MCF 10A (cell line): ENCODE measurements at regions not wholly inside any gene's neighbourhood (a gene's known extent, or its start where the extent isn't known, plus 50 kb on each side); places are given as distances from the start of the nearest gene placed in this dataset.
A peak's percentile ranks its signal among the peaks of the same experiment; 100 is the strongest.

Experiments used
- BruUV-seq: library from RNA; stranded (reverse); fragments of 400-500 nt; replicated peaks from 2 replicates; lab custom pipeline; 2021; lab: Mats Ljungman, UMichigan
- CTCF ChIA-PET: fragments of 300-600 bp; sonication (Branson Sonifier 250); formaldehyde crosslinking; extraction: SDS; loops from one replicate; lab custom pipeline; 2021; ENCODE audit warnings: antibody characterized with exemption, inconsistent platforms; lab: Yijun Ruan, JAX
- POLR2A ChIA-PET: fragments of 300-600, 350-650 bp; sonication (Branson Sonifier 250); formaldehyde crosslinking; extraction: SDS; loops from one replicate; lab custom pipeline; 2020; ENCODE audit warnings: antibody characterized with exemption, inconsistent platforms; lab: Yijun Ruan, JAX
- DNase-seq: peaks from one replicate; pipeline ENCODE4 v3.0.0-alpha.2; 2018; ENCODE audit not compliant: unreplicated experiment
- H3K27ac Mint-ChIP-seq: one replicate; pipeline ENCODE4 v1.8.0; 2022; ENCODE audit warnings: mild to moderate bottlenecking, low read depth, mixed read lengths; ENCODE audit not compliant: unreplicated experiment
- H3K27me3 Mint-ChIP-seq: one replicate; pipeline ENCODE4 v1.8.0; 2022; ENCODE audit warnings: mixed read lengths; ENCODE audit not compliant: insufficient read depth, unreplicated experiment
- H3K36me3 Mint-ChIP-seq: one replicate; pipeline ENCODE4 v1.8.0; 2022; ENCODE audit warnings: mild to moderate bottlenecking, moderate library complexity, mixed read lengths; ENCODE audit not compliant: insufficient read depth, unreplicated experiment
- H3K4me1 Mint-ChIP-seq: one replicate; pipeline ENCODE4 v1.8.0; 2022; ENCODE audit warnings: mixed read lengths; ENCODE audit not compliant: insufficient read depth, unreplicated experiment
- H3K4me3 Mint-ChIP-seq: one replicate; pipeline ENCODE4 v1.8.0; 2022; ENCODE audit warnings: mild to moderate bottlenecking, moderate library complexity, mixed read lengths; ENCODE audit not compliant: unreplicated experiment
- H3K9me3 Mint-ChIP-seq: one replicate; pipeline ENCODE4 v1.8.0; 2022; ENCODE audit warnings: mixed read lengths; ENCODE audit not compliant: unreplicated experiment
- intact Hi-C: fragments of 100-400 bp; cut with micrococcal nuclease; formaldehyde crosslinking; loops from 2 replicates; pipeline ENCODE4 v1.14.1; 2022
- TF ChIP-seq, protein P1 (sequence below): fragments of 200-600 bp; IDR thresholded peaks from one replicate; pipeline ENCODE4 v1.8.0; 2022; ENCODE audit warnings: antibody characterized with exemption, mild to moderate bottlenecking; ENCODE audit not compliant: unreplicated experiment

DNA sequence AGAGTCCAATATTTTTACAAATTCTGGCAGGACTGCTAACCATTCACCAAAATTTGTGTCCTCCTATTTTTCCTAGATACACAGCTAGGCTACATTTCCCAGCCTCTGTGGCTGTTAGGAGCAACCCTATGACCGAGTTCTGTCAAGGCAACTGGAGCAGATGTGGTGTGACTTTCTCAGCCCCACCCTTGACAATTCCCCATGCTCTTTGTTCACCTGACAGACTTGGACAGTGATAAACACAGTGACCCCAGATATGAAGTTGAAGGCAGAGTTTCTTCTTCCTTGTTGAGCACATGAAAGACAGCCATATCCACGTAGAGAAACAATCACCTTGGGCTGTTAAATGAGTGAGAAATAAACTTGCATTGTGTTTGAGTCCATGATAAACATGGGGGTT is 1162.1 kb downstream of the SORCS3 start:
- Mint-ChIP-seq H3K4me1 (no peaks in the 10 kb centered on the region), H3K27ac (no peak overlapping the region), H3K4me3 (no peak overlapping the region), H3K9me3 (no peaks in the 10 kb centered on the region), H3K36me3 (no peaks in the 10 kb centered on the region), H3K27me3 (no peaks in the 10 kb centered on the region)
- DNase-seq: no peak
- TF ChIP-seq, protein P1, sequence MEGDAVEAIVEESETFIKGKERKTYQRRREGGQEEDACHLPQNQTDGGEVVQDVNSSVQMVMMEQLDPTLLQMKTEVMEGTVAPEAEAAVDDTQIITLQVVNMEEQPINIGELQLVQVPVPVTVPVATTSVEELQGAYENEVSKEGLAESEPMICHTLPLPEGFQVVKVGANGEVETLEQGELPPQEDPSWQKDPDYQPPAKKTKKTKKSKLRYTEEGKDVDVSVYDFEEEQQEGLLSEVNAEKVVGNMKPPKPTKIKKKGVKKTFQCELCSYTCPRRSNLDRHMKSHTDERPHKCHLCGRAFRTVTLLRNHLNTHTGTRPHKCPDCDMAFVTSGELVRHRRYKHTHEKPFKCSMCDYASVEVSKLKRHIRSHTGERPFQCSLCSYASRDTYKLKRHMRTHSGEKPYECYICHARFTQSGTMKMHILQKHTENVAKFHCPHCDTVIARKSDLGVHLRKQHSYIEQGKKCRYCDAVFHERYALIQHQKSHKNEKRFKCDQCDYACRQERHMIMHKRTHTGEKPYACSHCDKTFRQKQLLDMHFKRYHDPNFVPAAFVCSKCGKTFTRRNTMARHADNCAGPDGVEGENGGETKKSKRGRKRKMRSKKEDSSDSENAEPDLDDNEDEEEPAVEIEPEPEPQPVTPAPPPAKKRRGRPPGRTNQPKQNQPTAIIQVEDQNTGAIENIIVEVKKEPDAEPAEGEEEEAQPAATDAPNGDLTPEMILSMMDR: no peak
- CTCF ChIA-PET: no interaction called here
- POLR2A ChIA-PET: no interaction called here
- no TSS peak for BruUV-seq
- intact Hi-C loops: no loop called here

DNA sequence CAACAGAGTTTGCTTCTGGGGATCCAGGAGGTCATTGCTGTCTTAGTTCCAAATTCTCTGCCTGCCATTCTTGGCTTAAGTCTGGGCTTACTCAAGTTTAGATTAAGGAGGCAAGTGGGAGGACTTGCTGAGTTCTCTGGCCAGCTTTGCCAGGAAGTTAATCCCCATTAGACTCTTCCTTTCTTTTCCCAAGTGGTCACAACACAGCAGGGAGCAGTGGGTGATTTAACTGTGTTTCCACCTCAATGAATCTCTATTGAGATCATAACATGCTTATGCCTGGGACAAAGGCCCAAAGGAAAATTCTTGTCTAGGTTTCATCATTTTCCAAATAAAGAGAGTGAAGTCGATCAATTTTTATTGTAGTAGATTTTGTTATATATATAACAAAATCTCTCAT is 1159.6 kb downstream of the SORCS3 start:
- intact Hi-C loops: no loop called here
- H3K36me3 Mint-ChIP-seq: no peaks in the 10 kb centered on the region
- TF ChIP-seq, protein P1: no peak
- ChIA-PET POLR2A (no interaction called here), CTCF (no interaction called here)
- H3K27me3 Mint-ChIP-seq: no peaks in the 10 kb centered on the region
- H3K4me3 Mint-ChIP-seq: no peak overlapping the region
- no peaks in the 10 kb centered on the region for H3K9me3 Mint-ChIP-seq
- H3K27ac Mint-ChIP-seq: no peak overlapping the region
- peaks cover 8% of the 10 kb centered on the region for H3K4me1 Mint-ChIP-seq
- BruUV-seq: no TSS peak
- no peak for DNase-seq

DNA sequence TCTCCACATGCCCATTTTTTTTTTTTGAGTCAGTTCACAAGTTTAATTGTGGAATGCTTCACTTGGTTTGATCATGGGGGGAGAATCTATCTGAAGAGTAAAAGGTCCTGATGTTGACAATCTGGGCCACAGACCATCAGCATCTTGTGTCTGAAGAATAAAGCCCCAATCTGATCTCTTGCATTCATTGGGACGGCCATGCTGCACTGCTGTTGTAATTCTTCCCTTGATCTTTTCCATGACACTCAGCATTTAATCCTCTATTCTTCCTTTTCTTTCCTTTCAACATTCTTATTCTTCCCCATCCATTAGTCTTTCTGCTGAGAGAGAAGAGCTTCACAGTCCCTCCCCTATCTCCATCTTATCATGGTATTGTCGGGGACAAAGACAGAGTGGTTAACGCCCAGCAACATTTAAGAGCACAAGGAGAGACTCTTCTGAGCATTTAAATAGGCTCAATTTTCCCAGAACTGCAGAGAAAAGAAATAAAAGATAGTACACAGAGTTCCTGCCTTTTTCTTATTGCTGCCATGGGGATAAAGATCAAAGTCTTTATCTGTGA is 1157.3 kb downstream of the SORCS3 start:
- Mint-ChIP-seq H3K27me3 (no peaks in the 10 kb centered on the region), H3K4me3 (no peak overlapping the region), H3K9me3 (no peaks in the 10 kb centered on the region), H3K4me1 (peaks cover 8% of the 10 kb centered on the region), H3K27ac (no peak overlapping the region), H3K36me3 (no peaks in the 10 kb centered on the region)
- TF ChIP-seq, protein P1: no peak
- intact Hi-C loops: no loop called here
- ChIA-PET CTCF (interaction anchor here (0.6 to 1.6 kb wide), 6 partner anchors 14 to 1020 kb away, joined by 3 to 6 read pairs (median 3); no protein-coding TSS in a partner anchor), POLR2A (no interaction called here)
- DNase-seq: no peak
- no TSS peak for BruUV-seq

DNA sequence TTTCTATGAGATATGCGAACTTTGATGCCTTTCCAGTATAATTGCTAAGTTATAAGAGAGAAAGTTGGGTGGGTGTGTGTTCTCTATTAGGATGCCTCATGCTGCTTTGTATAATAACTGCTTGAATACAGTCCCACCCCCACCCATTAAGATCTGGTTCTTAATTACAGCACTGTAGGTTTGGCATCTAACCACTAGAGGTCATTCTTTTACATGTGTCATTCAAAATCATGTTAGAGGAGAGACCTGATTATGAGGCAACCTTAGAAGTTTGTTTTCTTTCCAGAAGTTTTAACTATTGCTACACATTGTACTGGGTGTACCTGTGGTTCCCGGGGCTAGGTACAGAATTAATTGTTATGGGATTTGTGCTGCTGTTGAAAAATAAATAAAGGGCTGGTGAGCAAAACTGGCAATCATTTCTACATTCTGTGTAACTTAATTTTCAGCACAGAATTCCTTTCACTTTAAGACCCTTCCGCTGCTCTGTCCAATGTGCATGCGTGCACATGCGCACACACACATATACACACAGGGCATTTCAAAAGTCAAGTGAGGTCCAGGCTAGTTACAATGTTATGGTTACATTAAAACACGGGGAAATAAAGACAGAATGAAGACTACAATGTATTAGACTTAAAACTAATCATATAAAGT is 1156.3 kb downstream of the SORCS3 start:
- ChIA-PET CTCF (interaction anchor here (0.6 to 2.2 kb wide), 15 partner anchors 10 to 1327 kb away, joined by 3 to 8 read pairs (median 3); no protein-coding TSS in a partner anchor), POLR2A (no interaction called here)
- BruUV-seq: no TSS peak
- TF ChIP-seq, protein P1: peak; percentile 59
- peak; percentile 78 for DNase-seq
- Mint-ChIP-seq H3K9me3 (no peaks in the 10 kb centered on the region), H3K27me3 (no peaks in the 10 kb centered on the region), H3K36me3 (no peaks in the 10 kb centered on the region), H3K27ac (no peak overlapping the region), H3K4me3 (no peak overlapping the region), H3K4me1 (peaks cover 14% of the 10 kb centered on the region)
- intact Hi-C loops: loop anchor here (1.0 kb wide), 3 partner anchors 153 to 378 kb away; no protein-coding TSS in a partner anchor
